Pulmonary artery endothelial cell (primary cell): ENCODE measurements at regions not wholly inside any gene's neighbourhood (a gene's known extent, or its start where the extent isn't known, plus 50 kb on each side); places are given as distances from the start of the nearest gene placed in this dataset.
"Not testable (repeated sequence)": the region's sequence is repeated elsewhere in the genome, so short reads cannot be mapped to it uniquely, and the experiment has no call there.

Source experiments
- DNase-seq: peaks from one replicate; pipeline ENCODE4 v3.0.0-alpha.2; 2011; ENCODE audit warnings: low read depth, low spot score

DNA sequence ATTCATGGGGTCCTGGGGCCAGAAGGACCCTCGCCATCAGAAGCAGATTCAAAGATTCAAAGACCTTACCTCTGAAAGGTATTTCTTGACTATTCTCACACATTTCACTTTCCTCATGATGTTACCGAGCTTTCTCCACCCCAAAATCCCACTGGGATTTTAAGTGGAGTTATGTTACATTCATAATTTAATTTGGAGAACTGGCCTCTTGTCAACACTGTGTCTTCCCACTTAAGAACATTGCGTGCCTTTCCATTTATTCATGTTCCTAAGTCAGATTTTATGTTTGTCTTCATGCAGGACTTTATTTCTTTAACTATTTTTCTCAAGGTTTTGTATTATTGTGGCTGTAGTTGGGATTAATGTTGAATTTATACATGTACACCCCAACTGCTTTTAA lies 123.5 kb upstream of the BMPER start:
- DNase-seq = no peak

DNA sequence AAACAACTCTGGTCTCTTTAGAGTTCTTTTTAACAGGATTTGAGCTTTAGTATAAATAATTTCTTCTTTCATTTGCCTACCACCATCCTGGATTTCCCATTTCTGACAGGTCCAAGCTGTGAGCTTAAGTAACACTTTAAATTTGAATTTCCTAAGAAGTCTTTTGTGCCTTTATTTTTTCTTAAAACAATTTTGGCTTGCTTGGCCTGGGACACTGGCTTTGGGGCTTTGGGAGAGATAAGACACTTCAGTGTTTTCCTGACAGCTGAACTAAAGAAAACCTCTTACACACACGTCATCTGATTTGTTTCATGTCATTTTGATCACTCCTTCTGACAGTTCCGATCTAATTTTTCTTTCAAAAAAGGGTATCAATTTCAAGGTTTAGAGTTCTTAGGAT lies 121.3 kb upstream of the BMPER start:
- DNase-seq = no peak

DNA sequence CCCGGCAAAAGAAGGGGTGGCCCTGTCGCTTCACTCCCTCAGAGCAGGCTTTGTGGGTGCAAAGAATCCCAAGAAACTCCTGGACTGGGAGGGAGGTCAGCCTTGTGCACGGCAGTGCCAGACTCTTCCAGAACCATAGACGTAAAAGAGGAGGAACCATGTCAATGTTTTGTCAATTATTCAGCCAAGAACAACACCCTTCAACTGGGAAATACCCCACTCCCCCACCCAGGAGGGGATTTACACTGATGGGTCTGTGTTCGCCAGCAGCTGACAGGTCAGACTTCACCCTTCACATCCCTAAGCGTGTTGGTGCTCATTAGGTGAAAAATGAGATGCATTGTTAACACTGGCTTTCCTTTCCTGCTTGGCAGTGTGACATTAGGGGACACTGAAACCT lies 116.8 kb upstream of the BMPER start:
- DNase-seq = no peak

GRCh38 chr7:33789871-33790630 lies 115.3 kb upstream of the BMPER start:
- peak; percentile 30 for DNase-seq

DNA sequence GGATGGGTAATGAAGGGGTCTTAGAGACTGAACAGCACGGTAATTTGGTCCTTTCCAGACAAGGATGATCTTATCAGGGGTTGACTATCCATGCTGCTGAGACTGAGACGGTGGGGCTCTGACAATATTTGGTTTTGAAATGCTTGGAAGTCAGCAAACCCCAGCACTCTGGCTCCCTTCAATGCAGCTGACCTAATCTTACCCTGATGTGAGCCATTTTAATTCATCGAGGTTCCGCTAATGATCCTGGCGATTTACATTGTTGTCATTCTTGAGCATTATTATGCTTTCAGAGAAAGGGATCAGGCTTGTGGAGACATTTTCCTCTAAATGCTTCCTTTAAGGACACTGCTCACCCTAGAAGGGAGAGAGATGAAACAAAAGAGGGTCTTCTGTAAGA lies 114.6 kb upstream of the BMPER start:
- no peak for DNase-seq

- no peak for DNase-seq
Measured at GRCh38 chr7:33792041-33792440, 113.3 kb upstream of the BMPER start.

GRCh38 chr7:33792547-33793105 lies 112.7 kb upstream of the BMPER start:
- no peak for DNase-seq

GRCh38 chr7:33793616-33794015 lies 111.7 kb upstream of the BMPER start:
- DNase-seq = no peak

- DNase-seq = no peak
Measured at GRCh38 chr7:33794419-33794818, 110.9 kb upstream of the BMPER start.

DNA sequence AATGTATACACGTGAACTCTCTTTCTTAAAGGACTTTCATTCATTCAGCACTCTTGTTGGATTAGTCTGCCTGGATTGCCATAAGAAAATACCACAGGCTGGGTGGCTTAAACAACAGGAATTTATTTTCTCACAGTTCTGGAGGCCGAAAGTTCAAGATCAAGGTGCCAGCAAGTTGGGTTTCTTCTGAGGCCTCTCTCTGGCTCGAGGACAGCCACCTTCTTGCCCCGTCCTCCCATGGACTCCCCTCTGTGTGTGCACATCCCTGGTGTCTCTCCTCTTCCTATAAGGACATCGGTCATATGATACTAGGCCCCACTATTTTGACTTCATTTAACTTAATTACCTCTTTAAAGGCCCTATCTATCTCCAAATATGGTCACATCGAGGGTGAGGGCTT lies 110.4 kb upstream of the BMPER start:
- DNase-seq = no peak

- DNase-seq = no peak
Measured at GRCh38 chr7:33796538-33796937, 108.8 kb upstream of the BMPER start.

GRCh38 chr7:33797512-33797911 lies 107.8 kb upstream of the BMPER start:
- not testable (repeated sequence) for DNase-seq

DNA sequence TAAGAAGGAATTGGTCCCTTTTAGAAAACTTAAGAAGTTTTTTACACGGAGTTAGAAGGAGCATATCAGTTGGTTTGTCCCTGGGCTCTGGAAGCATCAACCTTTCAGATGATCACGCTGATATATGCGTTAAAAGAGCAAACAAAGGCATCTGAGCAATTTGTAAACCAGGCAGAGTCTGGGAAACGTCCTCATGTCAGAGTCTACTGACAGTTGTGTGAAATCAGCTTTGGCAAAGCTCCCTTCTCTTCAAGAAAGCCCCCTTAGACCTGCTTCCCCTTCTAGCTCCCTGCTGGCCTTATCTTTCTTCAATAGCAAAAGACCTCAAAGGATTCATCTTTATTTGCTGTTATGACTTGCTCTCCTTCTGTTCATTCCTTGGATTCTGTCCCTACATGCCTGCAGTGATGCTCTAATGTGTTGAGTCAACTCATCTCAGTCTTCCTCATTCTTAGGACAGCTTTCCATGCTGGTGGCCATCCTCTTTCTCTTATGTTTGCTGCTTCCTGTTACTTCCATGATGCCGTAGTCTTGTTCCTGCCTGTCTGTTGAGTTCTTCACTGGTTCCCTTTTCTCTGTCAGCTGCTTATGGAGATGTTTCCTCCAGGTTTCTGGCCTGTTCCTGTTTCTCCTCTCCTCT lies 106.5 kb upstream of the BMPER start:
- no peak for DNase-seq

DNA sequence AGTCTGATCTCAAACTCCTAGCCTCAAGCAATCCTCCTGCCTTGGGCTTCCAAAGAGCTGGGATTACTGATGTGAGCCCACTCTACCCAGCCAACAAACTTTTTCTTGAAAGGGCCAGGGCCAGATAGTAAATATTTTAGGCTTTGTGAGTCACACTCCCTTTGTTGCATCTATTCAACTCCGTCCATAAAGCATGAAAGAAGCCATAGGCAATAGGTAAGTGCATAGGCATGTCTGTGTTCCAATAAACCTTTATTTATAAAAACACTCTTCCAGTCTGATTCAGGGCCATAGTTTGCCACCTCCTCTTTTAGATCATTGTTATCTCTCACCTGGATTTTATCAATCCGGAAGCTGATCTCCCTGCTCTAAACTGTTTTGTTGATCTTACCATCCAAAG lies 105.6 kb upstream of the BMPER start:
- no peak for DNase-seq

DNA sequence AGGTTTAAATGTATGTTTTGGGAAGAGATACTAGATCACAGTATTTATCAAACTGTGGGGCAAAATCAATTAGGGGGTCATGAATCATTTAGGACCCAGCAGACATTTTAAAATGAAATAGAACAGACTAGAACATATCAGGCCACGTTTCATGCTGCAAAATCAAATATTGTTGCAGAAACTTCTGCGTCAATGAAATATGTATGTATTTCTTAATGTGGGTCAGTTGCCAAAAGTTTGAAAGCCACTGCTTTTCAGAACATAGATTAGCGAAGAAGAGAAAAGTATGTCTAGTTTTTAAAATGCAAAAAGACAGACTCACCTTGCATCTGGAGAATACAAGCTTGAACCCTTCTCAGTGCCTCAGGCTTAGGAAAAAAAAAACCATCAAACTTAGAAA lies 102.7 kb upstream of the BMPER start:
- no peak for DNase-seq

- no peak for DNase-seq
Measured at GRCh38 chr7:33804140-33804660, 101.1 kb upstream of the BMPER start.

DNA sequence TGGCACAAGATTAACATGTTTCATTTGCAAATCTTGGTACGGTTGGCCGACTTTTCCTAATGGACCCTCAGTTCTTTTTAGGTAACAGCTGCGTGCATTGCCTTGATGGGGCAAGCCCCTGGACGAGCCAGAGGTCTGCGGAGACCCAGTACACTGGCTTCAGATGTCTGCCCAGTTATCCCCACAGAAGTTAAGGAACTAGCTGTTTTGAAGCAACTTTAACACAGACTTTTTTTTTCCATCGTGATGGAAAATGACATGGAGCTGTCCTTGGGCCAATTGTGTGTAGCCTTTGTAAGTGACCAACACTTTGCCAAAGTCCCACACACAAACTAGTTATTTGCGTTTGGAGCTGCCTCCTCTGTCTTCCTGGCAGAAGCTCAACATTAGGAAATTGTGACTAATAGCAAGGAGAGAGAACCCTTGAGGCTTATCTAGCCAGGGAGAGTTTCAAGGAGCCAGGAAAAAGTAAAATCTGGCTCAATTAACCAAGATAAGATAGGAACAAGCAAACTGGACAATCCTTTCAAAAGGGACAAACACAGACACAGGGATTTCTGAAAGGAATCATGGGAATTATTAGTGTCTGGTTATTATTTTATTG lies 99.6 kb upstream of the BMPER start:
- peak; percentile 43 for DNase-seq

DNA sequence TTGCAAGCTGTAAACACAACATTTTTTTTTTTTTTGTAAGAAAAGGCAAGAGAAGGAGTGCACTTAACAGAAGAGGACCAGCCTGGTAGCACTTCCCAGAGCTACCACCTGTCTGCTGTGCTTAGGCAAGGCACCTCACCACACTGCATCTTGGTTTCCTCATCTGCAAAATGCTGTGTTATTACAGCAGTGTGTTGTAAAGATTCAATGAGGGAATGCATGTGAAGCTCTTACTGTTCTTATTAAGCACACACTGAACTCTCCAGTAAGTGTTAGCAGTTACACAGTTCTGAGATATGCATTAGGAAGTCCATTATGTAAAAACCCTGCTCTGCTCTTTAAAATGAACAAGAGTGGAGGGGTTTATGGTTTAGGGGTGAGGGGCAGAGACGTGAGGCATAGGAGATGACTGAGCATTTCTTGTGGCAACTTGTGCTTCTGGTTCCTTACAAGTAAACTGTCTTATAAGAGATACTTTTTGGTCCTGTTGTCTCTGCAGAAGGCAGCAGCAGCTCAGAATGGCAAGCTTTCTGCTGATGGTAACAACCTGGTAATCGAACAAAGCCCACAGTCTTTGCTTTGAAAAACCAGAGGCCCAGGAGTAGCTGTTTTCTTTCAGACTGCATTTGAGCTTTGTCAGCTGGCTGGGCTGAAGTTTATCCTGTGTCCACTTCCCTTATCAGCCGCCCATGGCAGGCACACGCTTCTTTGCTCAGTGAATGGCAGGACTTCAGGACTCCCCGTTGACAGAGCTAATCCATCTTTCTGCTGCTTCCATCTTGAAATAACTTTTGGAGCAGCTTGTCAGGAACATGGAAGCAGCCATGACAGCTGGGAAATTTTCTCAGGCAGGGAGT lies 98.8 kb upstream of the BMPER start:
- DNase-seq = no peak

GRCh38 chr7:33807155-33807530 lies 98.2 kb upstream of the BMPER start:
- no peak for DNase-seq

- DNase-seq = peak; percentile 82
Measured at GRCh38 chr7:33807779-33808482, 97.4 kb upstream of the BMPER start.

- DNase-seq = no peak
Measured at GRCh38 chr7:33809228-33809627, 96.1 kb upstream of the BMPER start.
